ENCODE measurements at regions not wholly inside any gene's neighbourhood (a gene's known extent, or its start where the extent isn't known, plus 50 kb on each side); places are given as distances from the start of the nearest gene placed in this dataset.

DNA sequence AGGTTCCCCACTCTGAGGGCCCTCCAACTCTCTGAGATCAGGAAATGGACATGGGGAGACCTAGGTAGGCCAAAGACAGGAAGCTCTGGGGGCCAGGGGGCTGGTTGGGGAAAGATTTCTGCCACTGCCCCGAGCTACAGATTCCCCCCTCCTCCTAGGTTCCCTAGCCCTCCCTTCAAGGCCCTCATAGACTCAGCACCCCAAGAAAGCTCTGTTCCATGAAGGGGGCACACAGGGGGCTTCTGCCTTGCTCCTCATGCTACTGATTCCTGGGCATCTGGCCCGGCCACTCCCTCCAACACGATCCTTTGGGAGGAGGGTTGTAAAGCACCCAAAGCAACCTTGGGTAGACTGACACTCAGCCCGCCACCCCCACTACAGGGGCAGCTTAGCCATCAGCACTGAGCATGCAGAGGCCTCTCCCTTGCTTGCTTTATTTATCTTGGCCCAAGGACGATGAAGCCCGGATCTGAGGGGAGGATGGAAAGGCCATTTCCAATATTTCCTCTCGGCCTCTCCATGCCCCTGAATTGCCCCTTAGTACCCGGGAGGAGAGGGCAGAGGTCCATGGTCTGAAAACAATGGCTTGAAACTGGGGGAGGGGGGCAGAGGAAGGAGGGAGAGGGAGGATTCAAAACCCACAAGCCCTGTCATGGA is 146.7 kb downstream of the PJA1 start:
- H3K4me3 Mint-ChIP-seq (ENCODE audit: unreplicated experiment), result no peak overlapping the region
- no peak overlapping the region for H3K27ac Mint-ChIP-seq (ENCODE audit: unreplicated experiment)
- DNase-seq (ENCODE audit: extremely low spot score, unreplicated experiment), result peak; percentile 75
- H3K9me3 Mint-ChIP-seq (ENCODE audit: unreplicated experiment), result no peaks in the 10 kb centered on the region
- peaks cover 7% of the 10 kb centered on the region for H3K4me1 Mint-ChIP-seq (ENCODE audit: unreplicated experiment)
- no peaks in the 10 kb centered on the region for H3K36me3 Mint-ChIP-seq (ENCODE audit: unreplicated experiment)
- no peaks in the 10 kb centered on the region for H3K27me3 Mint-ChIP-seq (ENCODE audit: unreplicated experiment)
- TF ChIP-seq, protein P1, sequence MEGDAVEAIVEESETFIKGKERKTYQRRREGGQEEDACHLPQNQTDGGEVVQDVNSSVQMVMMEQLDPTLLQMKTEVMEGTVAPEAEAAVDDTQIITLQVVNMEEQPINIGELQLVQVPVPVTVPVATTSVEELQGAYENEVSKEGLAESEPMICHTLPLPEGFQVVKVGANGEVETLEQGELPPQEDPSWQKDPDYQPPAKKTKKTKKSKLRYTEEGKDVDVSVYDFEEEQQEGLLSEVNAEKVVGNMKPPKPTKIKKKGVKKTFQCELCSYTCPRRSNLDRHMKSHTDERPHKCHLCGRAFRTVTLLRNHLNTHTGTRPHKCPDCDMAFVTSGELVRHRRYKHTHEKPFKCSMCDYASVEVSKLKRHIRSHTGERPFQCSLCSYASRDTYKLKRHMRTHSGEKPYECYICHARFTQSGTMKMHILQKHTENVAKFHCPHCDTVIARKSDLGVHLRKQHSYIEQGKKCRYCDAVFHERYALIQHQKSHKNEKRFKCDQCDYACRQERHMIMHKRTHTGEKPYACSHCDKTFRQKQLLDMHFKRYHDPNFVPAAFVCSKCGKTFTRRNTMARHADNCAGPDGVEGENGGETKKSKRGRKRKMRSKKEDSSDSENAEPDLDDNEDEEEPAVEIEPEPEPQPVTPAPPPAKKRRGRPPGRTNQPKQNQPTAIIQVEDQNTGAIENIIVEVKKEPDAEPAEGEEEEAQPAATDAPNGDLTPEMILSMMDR (IDR thresholded peaks at IDR 0.05), result no peak

DNA sequence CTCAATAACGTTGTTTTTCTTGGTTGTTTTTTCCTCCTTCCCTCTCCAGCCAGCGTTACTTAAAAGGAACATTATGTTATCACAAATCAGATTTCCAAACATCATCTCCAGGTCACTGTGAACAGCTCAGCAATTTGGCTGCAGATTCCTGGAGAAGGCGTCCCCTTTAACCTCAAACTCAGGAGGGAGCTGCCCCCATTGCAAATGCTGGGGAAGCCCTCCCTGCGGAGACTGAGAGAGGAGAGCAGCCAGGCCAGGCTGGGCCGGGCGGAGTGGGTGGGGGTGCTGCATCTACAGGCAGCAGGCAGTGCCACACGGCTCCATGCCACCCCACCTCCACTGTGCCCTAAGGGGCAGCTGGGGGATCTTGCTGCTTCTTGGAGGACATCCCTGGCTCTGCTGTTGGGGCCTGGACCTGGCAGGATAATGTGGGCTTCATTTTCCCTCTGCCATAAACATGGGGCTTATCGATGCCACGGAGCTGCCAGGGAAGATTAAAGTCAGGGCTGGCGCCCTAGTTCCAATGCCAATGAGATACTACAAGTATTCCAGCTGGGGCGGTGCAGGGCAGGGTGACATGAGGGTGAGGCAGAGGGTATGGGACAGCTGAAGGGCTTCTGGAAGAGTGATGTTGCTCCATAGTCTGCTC is 148.8 kb downstream of the PJA1 start:
- H3K27ac Mint-ChIP-seq (ENCODE audit: unreplicated experiment), result no peak overlapping the region
- H3K4me1 Mint-ChIP-seq (ENCODE audit: unreplicated experiment), result peaks cover 7% of the 10 kb centered on the region
- TF ChIP-seq, protein P1 (IDR thresholded peaks at IDR 0.05), result no peak
- H3K4me3 Mint-ChIP-seq (ENCODE audit: unreplicated experiment), result no peak overlapping the region
- H3K36me3 Mint-ChIP-seq (ENCODE audit: unreplicated experiment), result no peaks in the 10 kb centered on the region
- no peaks in the 10 kb centered on the region for H3K27me3 Mint-ChIP-seq (ENCODE audit: unreplicated experiment)
- peak; percentile 83 for DNase-seq (ENCODE audit: extremely low spot score, unreplicated experiment)
- H3K9me3 Mint-ChIP-seq (ENCODE audit: unreplicated experiment), result no peaks in the 10 kb centered on the region

DNA sequence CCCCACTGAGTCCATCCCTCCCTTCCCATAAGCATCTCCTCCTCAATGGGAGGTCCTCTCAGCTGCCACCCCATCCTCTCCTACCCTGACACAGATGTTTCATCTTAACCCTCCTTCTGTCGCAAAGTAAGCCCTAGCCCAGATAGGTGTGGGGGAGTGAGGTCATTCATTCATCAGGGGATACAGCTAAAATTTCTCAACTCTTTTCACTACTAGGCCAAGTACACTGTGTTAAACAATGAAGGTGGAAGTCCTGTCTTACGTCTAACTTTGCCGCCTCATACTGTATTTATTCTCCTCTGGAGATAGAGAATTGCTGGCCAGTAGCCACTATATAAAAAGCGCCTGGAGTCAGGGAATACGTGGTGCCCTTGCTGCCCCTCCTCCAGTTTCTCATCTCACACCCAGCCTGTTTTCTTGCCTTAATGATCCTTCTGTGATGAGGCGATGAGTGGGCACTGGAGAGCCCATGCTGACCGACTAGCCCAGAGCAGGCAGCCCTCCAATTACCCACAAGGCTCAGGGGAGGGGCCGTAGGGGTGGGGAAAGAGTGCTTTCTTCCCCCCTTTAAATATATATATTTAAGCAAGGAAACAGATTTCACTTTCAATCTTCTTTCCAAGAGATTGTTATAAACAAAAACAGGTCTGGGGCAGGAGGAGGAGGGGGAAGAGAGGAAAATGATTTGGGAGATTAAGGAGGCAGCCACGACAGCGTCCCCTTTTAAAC is 149.5 kb downstream of the PJA1 start:
- Mint-ChIP-seq H3K27me3 (ENCODE audit: unreplicated experiment) (no peaks in the 10 kb centered on the region), H3K4me3 (ENCODE audit: unreplicated experiment) (no peak overlapping the region), H3K4me1 (ENCODE audit: unreplicated experiment) (peaks cover 7% of the 10 kb centered on the region), H3K27ac (ENCODE audit: unreplicated experiment) (no peak overlapping the region), H3K36me3 (ENCODE audit: unreplicated experiment) (no peaks in the 10 kb centered on the region), H3K9me3 (ENCODE audit: unreplicated experiment) (peaks cover 6% of the 10 kb centered on the region)
- peak; percentile 34 for DNase-seq (ENCODE audit: extremely low spot score, unreplicated experiment)
- TF ChIP-seq, protein P1 (IDR thresholded peaks at IDR 0.05), result no peak

DNA sequence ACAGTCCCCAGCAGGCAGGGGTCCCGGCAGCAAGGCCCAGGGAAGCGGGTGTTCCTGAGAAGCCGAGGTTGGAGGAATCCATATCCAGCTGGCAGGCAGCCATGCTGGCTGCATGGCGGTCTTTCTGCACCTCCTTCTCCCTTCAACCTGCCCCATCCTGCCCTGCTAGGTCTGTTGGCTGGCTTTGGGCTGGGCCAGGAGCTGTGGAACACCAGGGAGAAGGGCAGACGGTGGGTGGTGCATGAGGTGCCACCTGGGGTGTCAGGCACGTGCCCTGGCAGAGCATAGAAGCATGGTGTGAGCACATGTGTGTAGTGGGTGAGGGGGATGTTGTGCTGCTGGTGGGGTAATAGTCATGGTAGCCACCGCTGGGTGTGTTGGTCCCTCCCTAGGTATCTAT is 150.1 kb downstream of the PJA1 start:
- H3K27ac Mint-ChIP-seq (ENCODE audit: unreplicated experiment), result no peak overlapping the region
- H3K4me3 Mint-ChIP-seq (ENCODE audit: unreplicated experiment), result no peak overlapping the region
- H3K36me3 Mint-ChIP-seq (ENCODE audit: unreplicated experiment), result no peaks in the 10 kb centered on the region
- peaks cover 10% of the 10 kb centered on the region for H3K9me3 Mint-ChIP-seq (ENCODE audit: unreplicated experiment)
- TF ChIP-seq, protein P1 (IDR thresholded peaks at IDR 0.05), result no peak
- DNase-seq (ENCODE audit: extremely low spot score, unreplicated experiment), result peak; percentile 75
- peaks cover 7% of the 10 kb centered on the region for H3K4me1 Mint-ChIP-seq (ENCODE audit: unreplicated experiment)
- H3K27me3 Mint-ChIP-seq (ENCODE audit: unreplicated experiment), result no peaks in the 10 kb centered on the region

DNA sequence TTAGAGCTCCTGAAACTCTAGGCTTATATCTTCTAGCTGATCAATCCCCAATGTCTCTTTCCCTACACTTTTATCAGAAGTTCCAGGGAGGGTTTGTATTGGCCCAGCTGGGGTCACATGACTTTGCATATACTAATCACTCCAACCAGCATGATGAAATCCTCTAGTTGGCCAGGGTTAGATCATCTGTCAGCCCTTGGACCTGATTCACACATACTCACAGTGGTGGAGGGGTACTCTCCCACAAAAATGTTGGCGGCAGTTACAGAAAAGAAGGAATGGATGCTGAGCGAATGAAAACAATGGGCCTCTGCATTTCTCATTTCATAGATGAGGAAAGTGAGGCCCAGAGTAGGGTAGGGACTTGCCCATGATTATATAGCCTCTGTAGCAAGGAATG is 151.1 kb downstream of the PJA1 start:
- Mint-ChIP-seq H3K27ac (ENCODE audit: unreplicated experiment) (no peak overlapping the region), H3K4me3 (ENCODE audit: unreplicated experiment) (no peak overlapping the region), H3K27me3 (ENCODE audit: unreplicated experiment) (no peaks in the 10 kb centered on the region), H3K9me3 (ENCODE audit: unreplicated experiment) (peaks cover 10% of the 10 kb centered on the region), H3K36me3 (ENCODE audit: unreplicated experiment) (no peaks in the 10 kb centered on the region), H3K4me1 (ENCODE audit: unreplicated experiment) (peaks cover 7% of the 10 kb centered on the region)
- peak; percentile 49 for DNase-seq (ENCODE audit: extremely low spot score, unreplicated experiment)
- TF ChIP-seq, protein P1 (IDR thresholded peaks at IDR 0.05), result no peak
